ENCODE measurements at regions not wholly inside any gene's neighbourhood (a gene's known extent, or its start where the extent isn't known, plus 50 kb on each side); places are given as distances from the start of the nearest gene placed in this dataset.

- TF ChIP-seq POLR2A (IDR thresholded peaks at IDR 0.05) (no peak), CTCF (IDR thresholded peaks at IDR 0.05) (no peak)
These were observed 138.0 kb downstream of the TNFSF13B start for GRCh38 chr13:108407495-108407894.
